A549 (cell line): ENCODE measurements at regions not wholly inside any gene's neighbourhood (a gene's known extent, or its start where the extent isn't known, plus 50 kb on each side); places are given as distances from the start of the nearest gene placed in this dataset.

Experiments used
- ATAC-seq, 2 experiments: fragments of 200-7000 bp in 1 of 2; fragments of >200 bp in 1 of 2; cut with Nextera tagmentation in 1 of 2; cut with Tn5 transposase in 1 of 2; 3 replicates each; pipeline versions ENCODE4 v1.8.0 to v1.9.1; 2018 to 2020; ENCODE audit warnings: mild to moderate bottlenecking in 1 of 2, moderate library complexity in 1 of 2
- CTCF ChIA-PET: fragments of 300-600 bp; sonication (Branson Sonifier 250); formaldehyde crosslinking; extraction: SDS; loops from one replicate; lab custom pipeline; 2021; ENCODE audit warnings: antibody characterized with exemption, inconsistent platforms; lab: Yijun Ruan, JAX
- POLR2A ChIA-PET: fragments of 350-600 bp; formaldehyde crosslinking; extraction: SDS; loops from one replicate; lab custom pipeline; 2021; ENCODE audit warnings: antibody characterized with exemption, inconsistent platforms; lab: Yijun Ruan, JAX
- DNase-seq, 2 experiments: peaks; one replicate each; pipeline versions ENCODE4 v3.0.0 to v3.0.0-alpha.2; 2011 to 2016; ENCODE audit warnings: low read depth in 1 of 2, low spot score in 1 of 2
- FAIRE-seq: peaks from 2 replicates; lab custom pipeline; 2011; peaks lifted over from hg19 to GRCh38; lab: Jason Lieb, UNC
- H3K27ac ChIP-seq, 2 experiments: fragments of >200 bp; sonication (Bioruptor Twin); formaldehyde crosslinking; 3 replicates each; pipeline ENCODE4 v1.5.1; 2016 to 2017
- H3K4me1 ChIP-seq: fragments of >200 bp; sonication (Bioruptor Twin); formaldehyde crosslinking; 3 replicates; pipeline ENCODE4 v1.6.1; 2016
- H3K4me2 ChIP-seq: fragments of >200 bp; sonication (Bioruptor Twin); formaldehyde crosslinking; 3 replicates; pipeline ENCODE4 v1.6.1; 2016
- H3K4me3 ChIP-seq: fragments of >200 bp; sonication (Bioruptor Twin); formaldehyde crosslinking; 3 replicates; pipeline ENCODE4 v1.5.1; 2016
- H3K9me3 ChIP-seq: fragments of >200 bp; sonication (Bioruptor Twin); formaldehyde crosslinking; 3 replicates; pipeline ENCODE4 v1.6.1; 2016
- BHLHE40 ChIP-seq: IDR thresholded peaks from 2 replicates; pipeline ENCODE4 v1.6.1; 2012; ENCODE audit warnings: low read depth, low read length, inconsistent platforms
- CBX8 ChIP-seq: fragments of 200-600 bp; sonication (generic); IDR thresholded peaks from 2 replicates; pipeline ENCODE4 v1.6.1; 2016
- CEBPB ChIP-seq, 2 experiments: fragments of >200 bp in 1 of 2; sonication (Bioruptor Twin) in 1 of 2; formaldehyde crosslinking in 1 of 2; IDR thresholded peaks; 2 replicates each; pipeline ENCODE4 v1.6.1; 2012 to 2016
- CHD2 ChIP-seq: fragments of 150-350 bp; IDR thresholded peaks from 2 replicates; pipeline ENCODE4 v1.6.1; 2014; ENCODE audit warnings: low read length; ENCODE audit not compliant: partially characterized antibody
- EHF ChIP-seq: fragments of 250-450 bp; sonication (Bioruptor Pico); IDR thresholded peaks from 2 replicates; pipeline ENCODE4 v1.5.0; 2020; ENCODE audit warnings: mild to moderate bottlenecking
- EP300 ChIP-seq, 2 experiments: fragments of >200 bp; sonication (Bioruptor Twin); formaldehyde crosslinking; IDR thresholded peaks; 2 replicates in 1 of 2; 3 replicates in 1 of 2; pipeline ENCODE4 v1.6.1; 2016 to 2017
- FOSL2 ChIP-seq, 2 experiments: fragments of 450-650 bp in 1 of 2; fragments of >200 bp in 1 of 2; sonication (Bioruptor Twin) in 1 of 2; formaldehyde crosslinking; IDR thresholded peaks; 2 replicates each; pipeline versions ENCODE4 v1.5.0 to v1.6.1; 2016 to 2020; ENCODE audit warnings: mild to moderate bottlenecking in 1 of 2, moderate library complexity in 1 of 2
- FOXS1 ChIP-seq: fragments of 250-450 bp; sonication (Bioruptor Pico); IDR thresholded peaks from 2 replicates; pipeline ENCODE4 v1.5.0; 2020; ENCODE audit warnings: mild to moderate bottlenecking, moderate library complexity
- GATA3 ChIP-seq: IDR thresholded peaks from 2 replicates; pipeline ENCODE4 v1.6.1; 2012; ENCODE audit warnings: borderline replicate concordance
- HDAC2 ChIP-seq: fragments of 200-600 bp; sonication (generic); IDR thresholded peaks from 2 replicates; pipeline ENCODE4 v1.6.1; 2016
- KDM1A ChIP-seq: fragments of 200-600 bp; sonication (generic); IDR thresholded peaks from 2 replicates; pipeline ENCODE4 v1.6.1; 2016; ENCODE audit warnings: low read depth, mild to moderate bottlenecking
- KDM5A ChIP-seq: fragments of 200-600 bp; sonication (generic); IDR thresholded peaks from 2 replicates; pipeline ENCODE4 v1.6.1; 2016; ENCODE audit warnings: antibody characterized with exemption, mild to moderate bottlenecking
- MAZ ChIP-seq: fragments of 150-350 bp; IDR thresholded peaks from 2 replicates; pipeline ENCODE4 v1.6.1; 2014; ENCODE audit warnings: antibody characterized with exemption, low read depth, low read length, borderline replicate concordance
- RARB ChIP-seq: fragments of 250-450 bp; sonication (Bioruptor Pico); IDR thresholded peaks from 2 replicates; pipeline ENCODE4 v1.8.0; 2021; ENCODE audit warnings: mild to moderate bottlenecking, moderate library complexity
- RFX5 ChIP-seq: fragments of 450-650 bp; IDR thresholded peaks from 2 replicates; pipeline ENCODE4 v1.7.1; 2014; ENCODE audit warnings: antibody characterized with exemption, mild to moderate bottlenecking, moderate library complexity
- SMC3 ChIP-seq: fragments of >200 bp; sonication (Bioruptor Twin); formaldehyde crosslinking; IDR thresholded peaks from 3 replicates; pipeline ENCODE4 v1.6.1; 2018; ENCODE audit warnings: inconsistent platforms
- TP53 ChIP-seq: fragments of 250-450 bp; sonication (Bioruptor Pico); IDR thresholded peaks from 2 replicates; pipeline ENCODE4 v1.5.0; 2021; ENCODE audit warnings: mild to moderate bottlenecking, moderate library complexity
- ZC3H11A ChIP-seq: fragments of 450-650 bp; IDR thresholded peaks from 2 replicates; pipeline ENCODE4 v1.6.1; 2014; ENCODE audit warnings: antibody characterized with exemption, mild to moderate bottlenecking
- ZFP36 ChIP-seq: fragments of 450-650 bp; IDR thresholded peaks from 2 replicates; pipeline ENCODE4 v1.6.1; 2014; ENCODE audit warnings: borderline replicate concordance; ENCODE audit not compliant: partially characterized antibody
- WGBS: methylation state at CpG from one replicate; pipeline ENCODE4 v1.1.6; 2017; ENCODE audit errors: missing lambda C conversion rate; 5-methylcytosine and 5-hydroxymethylcytosine counted together
- TF ChIP-seq, protein P1 (sequence below): fragments of 450-650 bp; IDR thresholded peaks from 2 replicates; pipeline ENCODE4 v1.6.1; 2014; ENCODE audit warnings: antibody characterized with exemption
- TF ChIP-seq, protein P2 (sequence below): IDR thresholded peaks from 2 replicates; pipeline ENCODE4 v1.6.1; 2012; ENCODE audit warnings: low read depth, borderline replicate concordance
- TF ChIP-seq, protein P3 (sequence below): IDR thresholded peaks from 2 replicates; pipeline ENCODE4 v1.6.1; 2012

DNA sequence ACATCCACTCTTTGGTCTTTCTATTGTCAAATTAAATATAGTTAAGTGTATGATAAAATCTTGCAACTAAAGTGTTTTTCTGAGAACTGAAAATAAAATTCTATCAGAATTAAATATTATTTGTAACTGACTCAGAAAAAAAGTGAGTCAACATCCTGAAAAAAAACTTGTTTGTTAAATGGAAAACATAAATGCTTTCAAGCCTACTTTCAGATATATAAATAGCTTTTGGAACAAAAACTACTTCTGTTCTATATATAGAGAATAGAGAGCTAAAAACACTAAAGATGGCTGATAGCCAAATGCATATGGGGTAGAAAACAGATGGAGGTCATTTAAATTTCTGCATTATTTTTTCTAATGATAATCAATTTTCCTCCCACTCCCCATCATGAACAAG lies 61.8 kb downstream of the PIK3C2A start:
- Histone ChIP-seq H3K4me3 (no peak overlapping the region), H3K4me1 (no peaks in the 10 kb centered on the region), H3K4me2 (no peak overlapping the region), H3K27ac (no peak overlapping the region), H3K9me3 (no peaks in the 10 kb centered on the region)
- CTCF ChIA-PET, result interaction anchor here (1.2 kb wide), 1 partner anchor 25 kb away, joined by 3 read pairs; no protein-coding TSS in a partner anchor
- DNase-seq, result no peak
- no peak for ATAC-seq
- TF ChIP-seq RFX5 (no peak), TP53 (CRISPR knock-in tag) (no peak), RARB (CRISPR knock-in tag) (no peak), HDAC2 (no peak), CBX8 (no peak), ZC3H11A (no peak), CHD2 (no peak), EHF (CRISPR knock-in tag) (no peak), CEBPB (IDR thresholded peaks at IDR 0.05) (no peak), GATA3 (no peak), EP300 (IDR thresholded peaks at IDR 0.05) (no peak), KDM1A (no peak), BHLHE40 (no peak), SMC3 (no peak)
- TF ChIP-seq, protein P1, sequence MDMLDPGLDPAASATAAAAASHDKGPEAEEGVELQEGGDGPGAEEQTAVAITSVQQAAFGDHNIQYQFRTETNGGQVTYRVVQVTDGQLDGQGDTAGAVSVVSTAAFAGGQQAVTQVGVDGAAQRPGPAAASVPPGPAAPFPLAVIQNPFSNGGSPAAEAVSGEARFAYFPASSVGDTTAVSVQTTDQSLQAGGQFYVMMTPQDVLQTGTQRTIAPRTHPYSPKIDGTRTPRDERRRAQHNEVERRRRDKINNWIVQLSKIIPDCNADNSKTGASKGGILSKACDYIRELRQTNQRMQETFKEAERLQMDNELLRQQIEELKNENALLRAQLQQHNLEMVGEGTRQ, result no peak
- TF ChIP-seq, protein P2, sequence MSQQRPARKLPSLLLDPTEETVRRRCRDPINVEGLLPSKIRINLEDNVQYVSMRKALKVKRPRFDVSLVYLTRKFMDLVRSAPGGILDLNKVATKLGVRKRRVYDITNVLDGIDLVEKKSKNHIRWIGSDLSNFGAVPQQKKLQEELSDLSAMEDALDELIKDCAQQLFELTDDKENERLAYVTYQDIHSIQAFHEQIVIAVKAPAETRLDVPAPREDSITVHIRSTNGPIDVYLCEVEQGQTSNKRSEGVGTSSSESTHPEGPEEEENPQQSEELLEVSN, result no peak
- POLR2A ChIA-PET, result no interaction called here
- no peak for FAIRE-seq

DNA sequence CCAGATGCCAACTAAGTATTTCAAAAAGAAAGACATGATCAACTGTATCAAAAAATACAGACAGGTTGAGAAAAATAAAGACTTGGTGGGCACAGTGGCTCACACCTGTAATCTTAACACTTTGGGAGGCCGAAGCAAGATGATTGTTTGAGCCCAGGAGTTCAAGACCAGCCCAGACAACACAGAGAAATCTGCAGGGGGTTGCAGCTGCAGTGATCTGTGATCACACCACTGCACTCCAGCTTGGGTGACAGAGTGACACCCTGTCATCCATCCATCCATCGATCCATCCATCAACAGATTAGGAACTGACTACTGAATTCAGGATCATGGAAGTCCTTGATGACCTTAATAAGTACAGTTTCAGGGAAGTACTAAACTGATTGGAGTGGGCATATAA lies 65.0 kb upstream of the RPS13 start:
- Histone ChIP-seq H3K4me2 (no peak overlapping the region), H3K27ac (no peak overlapping the region), H3K9me3 (no peaks in the 10 kb centered on the region), H3K4me1 (no peaks in the 10 kb centered on the region), H3K4me3 (no peak overlapping the region)
- POLR2A ChIA-PET, result interaction anchor here (0.6 kb wide), 1 partner anchor 47 kb away, joined by 3 read pairs; no protein-coding TSS in a partner anchor
- DNase-seq (no peak), FAIRE-seq (no peak), ATAC-seq (no peak)
- CTCF ChIA-PET, result no interaction called here
- WGBS, result 73% methylated on average over 2 of the region's 2 CpGs
- TF ChIP-seq RFX5 (no peak), KDM5A (no peak), MAZ (no peak)
- TF ChIP-seq, all 56 proteins: peak for 0

DNA sequence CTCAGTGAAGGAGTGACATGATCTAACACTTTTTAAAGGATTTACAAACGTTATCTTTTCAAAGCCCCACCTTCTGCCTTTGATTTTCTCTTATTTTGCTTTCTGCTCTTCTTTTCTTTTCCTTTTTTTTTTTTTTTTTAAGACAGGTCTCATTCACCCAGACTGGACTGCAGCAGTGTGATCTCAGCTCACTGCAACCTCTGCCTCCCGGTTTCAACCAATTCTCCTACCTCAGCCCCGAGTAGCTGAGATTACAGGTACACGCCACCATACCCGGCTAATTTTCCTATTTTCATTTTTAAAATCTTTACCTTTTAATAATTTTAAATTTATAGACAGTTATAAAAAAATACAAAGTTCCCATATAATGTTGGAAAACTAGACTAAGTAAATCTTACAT lies 63.7 kb upstream of the RPS13 start:
- ATAC-seq (no peak), FAIRE-seq (no peak), DNase-seq (no peak)
- H3K9me3 ChIP-seq, result no peaks in the 10 kb centered on the region
- H3K4me2 ChIP-seq, result no peak overlapping the region
- CTCF ChIA-PET, result interaction anchor here (1.2 kb wide), 1 partner anchor 9 kb away, joined by 3 read pairs; no protein-coding TSS in a partner anchor
- no peaks in the 10 kb centered on the region for H3K4me1 ChIP-seq
- H3K27ac ChIP-seq, result no peak overlapping the region
- H3K4me3 ChIP-seq, result no peak overlapping the region
- TF ChIP-seq, protein P3, sequence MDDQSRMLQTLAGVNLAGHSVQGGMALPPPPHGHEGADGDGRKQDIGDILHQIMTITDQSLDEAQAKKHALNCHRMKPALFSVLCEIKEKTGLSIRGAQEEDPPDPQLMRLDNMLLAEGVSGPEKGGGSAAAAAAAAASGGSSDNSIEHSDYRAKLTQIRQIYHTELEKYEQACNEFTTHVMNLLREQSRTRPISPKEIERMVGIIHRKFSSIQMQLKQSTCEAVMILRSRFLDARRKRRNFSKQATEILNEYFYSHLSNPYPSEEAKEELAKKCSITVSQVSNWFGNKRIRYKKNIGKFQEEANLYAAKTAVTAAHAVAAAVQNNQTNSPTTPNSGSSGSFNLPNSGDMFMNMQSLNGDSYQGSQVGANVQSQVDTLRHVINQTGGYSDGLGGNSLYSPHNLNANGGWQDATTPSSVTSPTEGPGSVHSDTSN, result no peak
- TF ChIP-seq ZFP36 (no peak), KDM5A (no peak), FOSL2 (IDR thresholded peaks at IDR 0.05) (no peak), FOSL2 (CRISPR knock-in tag; IDR thresholded peaks at IDR 0.05) (no peak), FOXS1 (CRISPR knock-in tag) (no peak)
- POLR2A ChIA-PET, result no interaction called here
- WGBS, result 86% methylated on average over 5 of the region's 5 CpGs
